SH-SY5Y (cell line): ENCODE measurements at regions not wholly inside any gene's neighbourhood (a gene's known extent, or its start where the extent isn't known, plus 50 kb on each side); places are given as distances from the start of the nearest gene placed in this dataset.

Experiments
- GATA2 ChIP-seq: IDR thresholded peaks from 2 replicates; pipeline ENCODE4 v1.6.1; 2011; ENCODE audit warnings: mild to moderate bottlenecking, low read depth, low read length
- GATA3 ChIP-seq: IDR thresholded peaks from 2 replicates; pipeline ENCODE4 v1.6.1; 2011; ENCODE audit warnings: low read depth, mild to moderate bottlenecking, low read length, moderate library complexity

- TF ChIP-seq GATA2 (no peak), GATA3 (no peak)
Observed at GRCh38 chr4:157550028-157550427, 329.5 kb downstream of the GRIA2 start.

DNA sequence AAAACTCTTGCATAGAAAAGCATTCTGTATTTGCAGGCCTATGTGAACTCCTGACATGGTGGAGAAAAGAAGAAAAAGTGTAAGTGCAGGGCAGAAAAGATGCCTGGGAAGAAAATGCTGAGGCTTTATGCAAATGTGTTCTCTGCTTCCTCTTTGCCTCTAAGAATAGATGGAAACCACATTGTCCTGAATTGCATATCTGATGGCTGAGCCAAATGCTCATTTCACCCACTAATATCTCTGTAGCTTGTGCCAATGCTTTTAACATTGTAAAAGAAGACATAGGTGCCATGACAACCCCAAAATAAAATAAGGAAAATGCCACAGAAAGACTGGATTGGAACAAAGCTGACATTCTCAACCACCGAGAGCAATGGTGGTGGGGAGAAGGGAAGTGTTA lies 307.4 kb downstream of the GRIA2 start:
- no peak for TF ChIP-seq GATA3
- TF ChIP-seq GATA2, result no peak

GRCh38 chr4:157521906-157522305 lies 301.4 kb downstream of the GRIA2 start:
- TF ChIP-seq GATA2 (no peak), GATA3 (no peak)

- no peak for TF ChIP-seq GATA3
- no peak for TF ChIP-seq GATA2
Observed at GRCh38 chr4:157514711-157515110, 294.2 kb downstream of the GRIA2 start.

GRCh38 chr4:157509341-157509740 lies 288.8 kb downstream of the GRIA2 start:
- no peak for TF ChIP-seq GATA3
- no peak for TF ChIP-seq GATA2

- no peak for TF ChIP-seq GATA3
- TF ChIP-seq GATA2, result no peak
Observed at GRCh38 chr4:157502656-157503055, 282.1 kb downstream of the GRIA2 start.

GRCh38 chr4:157459785-157460184 lies 239.3 kb downstream of the GRIA2 start:
- TF ChIP-seq GATA2 (no peak), GATA3 (no peak)

- TF ChIP-seq GATA3, result no peak
- TF ChIP-seq GATA2, result no peak
Observed at GRCh38 chr4:157447195-157447594, 226.7 kb downstream of the GRIA2 start.

DNA sequence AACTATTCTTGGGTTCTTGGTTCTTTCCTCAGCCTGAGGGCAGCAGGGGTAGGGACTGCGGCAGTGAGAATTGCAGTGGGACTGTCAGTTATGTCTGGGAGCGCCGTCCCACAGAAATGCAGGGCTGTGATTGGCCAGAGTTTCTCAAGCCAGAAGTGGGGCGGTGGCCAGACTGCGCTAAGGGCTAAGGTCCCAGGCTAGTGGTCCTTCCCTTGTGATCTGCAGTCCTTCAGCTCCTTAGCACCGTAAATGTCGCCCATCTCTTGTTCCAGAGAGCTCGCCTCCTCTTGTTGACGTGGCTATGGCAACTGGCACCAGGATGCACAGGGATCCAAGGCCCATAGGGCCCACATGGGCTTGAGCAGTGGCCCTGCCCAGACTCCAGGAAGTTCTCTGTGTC lies 223.5 kb downstream of the GRIA2 start:
- TF ChIP-seq GATA2 (no peak), GATA3 (no peak)

- no peak for TF ChIP-seq GATA3
- no peak for TF ChIP-seq GATA2
Observed at GRCh38 chr4:157443537-157443936, 223.0 kb downstream of the GRIA2 start.

DNA sequence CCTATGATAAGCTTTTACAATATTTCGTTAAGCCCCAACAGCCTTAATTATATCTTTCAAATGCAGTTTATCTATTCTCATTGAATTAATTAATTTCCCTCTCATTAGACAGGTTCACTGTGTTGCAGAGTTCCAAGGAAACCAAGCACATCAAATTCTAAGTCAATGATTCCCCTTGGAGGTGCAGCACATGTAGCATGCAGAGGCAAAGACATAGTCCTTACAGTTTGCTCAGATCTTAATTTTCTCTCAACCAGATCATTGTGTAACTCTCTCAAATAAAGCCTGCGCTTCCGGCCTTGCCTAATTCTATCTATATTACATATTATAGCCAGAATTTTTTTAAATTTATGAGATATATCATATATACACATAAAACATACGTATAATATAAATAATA lies 205.4 kb downstream of the GRIA2 start:
- TF ChIP-seq GATA2, result no peak
- TF ChIP-seq GATA3, result no peak

GRCh38 chr4:157423526-157424020 lies 203.0 kb downstream of the GRIA2 start:
- TF ChIP-seq GATA2 (no peak), GATA3 (no peak)

GRCh38 chr4:157421365-157421764 lies 200.8 kb downstream of the GRIA2 start:
- TF ChIP-seq GATA3, result no peak
- no peak for TF ChIP-seq GATA2
